Pancreas (tissue), 10 donors: ENCODE measurements at regions not wholly inside any gene's neighbourhood (a gene's known extent, or its start where the extent isn't known, plus 50 kb on each side); places are given as distances from the start of the nearest gene placed in this dataset.

Experiments
- ATAC-seq, 4 donors: fragments of 200-7000 bp; cut with Tn5 transposase; one replicate each; pipeline versions ENCODE4 v1.8.0 to v1.9.1; 2020; ENCODE audit warnings: mild to moderate bottlenecking in 4 of 4, moderate library complexity in 4 of 4
- DNase-seq, 6 donors: peaks; one replicate each; pipeline ENCODE4 v3.0.0-alpha.2; 2020
- FAIRE-seq: peaks from 2 replicates; lab custom pipeline; 2012; peaks lifted over from hg19 to GRCh38; lab: Jason Lieb, UNC
- H3K27ac ChIP-seq, 4 donors: fragments of 200-600 bp; sonication (generic); 1 replicate in 3 of 4; 2 replicates in 1 of 4; pipeline versions ENCODE4 v1.5.0 to v1.8.0; 2020
- H3K27me3 ChIP-seq, 4 donors: fragments of 200-600 bp; one replicate each; pipeline ENCODE4 v1.8.0; 2021
- H3K36me3 ChIP-seq, 3 donors: fragments of 200-600 bp; sonication (generic) in 1 of 3; one replicate each; pipeline versions ENCODE4 v1.5.0 to v1.8.0; 2020 to 2021
- H3K4me1 ChIP-seq, 3 donors: fragments of 200-600 bp; one replicate each; pipeline ENCODE4 v1.8.0; 2021
- H3K4me3 ChIP-seq, 4 donors: fragments of 200-600 bp; sonication (generic) in 2 of 4; one replicate each; pipeline versions ENCODE4 v1.5.0 to v1.8.0; 2020 to 2021
- H3K9me3 ChIP-seq, 4 donors: fragments of 200-600 bp; one replicate each; pipeline ENCODE4 v1.8.0; 2021
- CTCF ChIP-seq, 4 donors: fragments of 200-600 bp; sonication (generic) in 3 of 4; IDR thresholded peaks; one replicate each; pipeline versions ENCODE4 v1.5.0 to v1.8.0; 2021; ENCODE audit warnings: antibody characterized with exemption in 4 of 4
- WGBS, 2 donors: extraction: QIAGEN DNeasy Blood & Tissue Kit; methylation state at CpG; one replicate each; pipeline ENCODE4 v1.1.7; 2013; 5-methylcytosine and 5-hydroxymethylcytosine counted together
- intact Hi-C, 3 donors: fragments of 100-400 bp; cut with DNase I; formaldehyde crosslinking; loops; one replicate each; pipeline versions ENCODE4 v1.11.1 to v1.14.2; 2022
- donor health status: healthy with polysubstance abuse.
- donor health status: DM: no; HTN: no; CAD: no; lungs with moderate emphysema.
- donor health status: DM: no; HTN: no; CAD: no.
- donor health status: control.
- donor health status: control.
- donor health status: Bipolar disorder and iron deficiency.
- donor health status: DM: yes; HTN: yes; CAD: no.
- donor health status: DM: no; HTN: no; CAD: no.
- donor health status: DM: no; HTN: no; CAD: no.
- donor health status: DM: yes; HTN: yes; CAD: no.

GRCh38 chr1:55697997-55698535 is 482.9 kb upstream of the USP24 start:
- Histone ChIP-seq H3K4me1 (peaks cover 0 to 16% (median 9%) of the 10 kb centered on the region in 3 donors), H3K27ac (no peak overlapping the region), H3K4me3 (no peak overlapping the region), H3K36me3 (no peaks in the 10 kb centered on the region), H3K9me3 (no peaks in the 10 kb centered on the region), H3K27me3 (no peaks in the 10 kb centered on the region)
- WGBS, 2 donors: 74 to 99% methylated on average over 4 of the region's 4 CpGs
- no peak for ATAC-seq
- intact Hi-C loops: no loop called here
- TF ChIP-seq CTCF (IDR thresholded peaks at IDR 0.05): no peak
- no peak for DNase-seq
- no peak for FAIRE-seq

DNA sequence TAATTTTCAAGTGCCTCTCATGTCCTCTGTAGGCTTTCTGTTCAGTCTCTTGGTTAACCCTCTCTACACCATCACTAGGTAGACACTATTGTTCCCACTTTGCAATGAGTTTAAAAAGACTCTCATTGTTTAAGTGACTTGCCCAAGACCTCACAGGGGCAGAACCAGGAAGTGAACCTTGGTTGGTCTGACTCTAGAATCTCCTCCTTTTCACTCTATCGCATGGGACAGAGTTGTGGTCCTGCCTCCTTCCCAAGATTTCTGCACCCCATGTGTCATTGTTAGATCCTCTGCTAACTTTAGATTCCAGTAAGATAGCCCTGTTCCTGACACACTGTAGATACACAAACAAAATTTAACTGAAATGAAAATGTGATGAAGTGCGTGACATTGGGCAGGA is 481.7 kb upstream of the USP24 start:
- Histone ChIP-seq H3K9me3 (no peaks in the 10 kb centered on the region), H3K27me3 (no peaks in the 10 kb centered on the region), H3K4me3 (no peak overlapping the region), H3K4me1 (peaks cover 0 to 16% (median 9%) of the 10 kb centered on the region in 3 donors), H3K27ac (no peak overlapping the region), H3K36me3 (no peaks in the 10 kb centered on the region)
- intact Hi-C loops: no loop called here
- no peak for ATAC-seq
- no peak for TF ChIP-seq CTCF (IDR thresholded peaks at IDR 0.05)
- WGBS, 2 donors: 94 to 98% methylated on average over 2 of the region's 2 CpGs
- DNase-seq: no peak
- FAIRE-seq: no peak

- H3K27ac ChIP-seq: no peak overlapping the region
- ATAC-seq (peak in 1 of 4 donors; percentile 19), DNase-seq (no peak), FAIRE-seq (no peak)
- H3K9me3 ChIP-seq: no peaks in the 10 kb centered on the region
- H3K4me3 ChIP-seq: no peak overlapping the region
- intact Hi-C loops: no loop called here
- H3K4me1 ChIP-seq: peaks cover 0 to 16% (median 9%) of the 10 kb centered on the region in 3 donors
- TF ChIP-seq CTCF (IDR thresholded peaks at IDR 0.05): no peak
- 88 to 91% methylated on average over 10 of the region's 10 CpGs for WGBS, 2 donors
- no peaks in the 10 kb centered on the region for H3K27me3 ChIP-seq
- no peaks in the 10 kb centered on the region for H3K36me3 ChIP-seq
These were observed 481.1 kb upstream of the USP24 start for GRCh38 chr1:55696181-55696754.

GRCh38 chr1:55695552-55695951 is 480.4 kb upstream of the USP24 start:
- WGBS, 2 donors: 83 to 90% methylated on average over 5 of the region's 5 CpGs

More at GRCh38 chr1:55695552-55695951, 480.4 kb upstream of the USP24 start:
- Histone ChIP-seq H3K27ac (peak overlapping the region in 1 of 4 donors; percentile 75), H3K4me1 (peaks cover 0 to 16% (median 9%) of the 10 kb centered on the region in 3 donors), H3K36me3 (no peaks in the 10 kb centered on the region), H3K9me3 (no peaks in the 10 kb centered on the region), H3K27me3 (no peaks in the 10 kb centered on the region), H3K4me3 (no peak overlapping the region)
- intact Hi-C loops: no loop called here
- no peak for ATAC-seq
- no peak for FAIRE-seq
- DNase-seq: no peak
- no peak for TF ChIP-seq CTCF (IDR thresholded peaks at IDR 0.05)
